OCI-M2 (cell line): ENCODE measurements at regions not wholly inside any gene's neighbourhood (a gene's known extent, or its start where the extent isn't known, plus 50 kb on each side); places are given as distances from the start of the nearest gene placed in this dataset.

Experiments used
- DNase-seq: peaks from one replicate; lab custom pipeline; 2025; ENCODE audit not compliant: unreplicated experiment; lab: John Stamatoyannopoulos, UW

DNA sequence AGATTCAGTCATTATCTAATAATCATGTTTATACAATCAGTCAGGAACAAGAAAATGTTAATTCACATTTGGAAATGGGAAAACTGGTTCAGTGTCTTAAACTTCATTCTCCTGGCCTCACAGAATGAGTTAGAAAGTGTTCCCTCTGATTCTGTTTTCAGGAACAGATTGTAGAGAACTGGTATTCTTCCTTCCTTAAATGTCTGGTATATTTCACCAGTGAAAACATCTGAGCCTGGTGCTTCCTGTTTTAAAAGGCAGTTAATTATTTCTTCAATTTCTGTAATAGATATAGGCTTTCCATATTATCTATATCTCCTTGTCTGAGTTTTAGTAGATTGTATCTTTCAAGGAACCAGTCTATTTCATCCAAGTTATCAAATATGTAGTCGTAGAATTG lies 97.1 kb upstream of the TMEM168 start:
- DNase-seq: no peak

DNA sequence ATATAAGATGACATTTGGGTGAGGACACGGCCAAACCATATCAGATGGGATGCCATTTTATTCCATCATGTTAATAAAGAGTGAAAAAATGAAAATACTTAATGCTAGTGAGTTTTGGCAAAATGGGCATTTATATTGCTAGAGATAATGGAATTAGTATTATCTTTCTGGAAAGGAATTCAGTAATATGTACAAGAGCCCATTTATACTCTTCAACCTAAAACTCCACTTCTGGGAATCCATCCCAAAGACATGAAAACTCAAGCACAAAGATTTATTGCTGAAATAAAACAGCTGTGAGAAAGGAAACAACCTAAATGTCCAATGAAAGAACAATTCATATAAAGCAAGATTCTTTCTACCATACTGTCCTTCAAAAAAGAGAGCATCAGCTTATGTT lies 96.0 kb upstream of the TMEM168 start:
- no peak for DNase-seq

DNA sequence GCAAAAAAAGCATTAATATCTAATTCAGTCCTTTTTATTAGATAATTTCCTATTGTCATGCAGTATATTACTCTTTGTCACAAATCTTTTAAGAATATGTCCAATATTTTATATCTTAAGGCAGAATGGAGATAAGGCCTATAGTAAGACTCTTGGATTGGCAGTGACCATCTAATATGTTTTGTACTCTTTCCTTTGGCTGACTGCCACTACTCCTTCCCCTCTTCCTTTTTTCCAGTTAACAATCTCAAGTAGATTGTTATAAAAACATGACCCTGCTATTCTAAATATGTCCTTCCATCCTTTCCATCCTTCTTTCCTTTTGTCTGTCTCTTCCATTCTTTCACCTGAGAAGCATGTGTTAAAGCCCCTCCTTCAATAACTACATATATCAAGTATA lies 92.8 kb upstream of the TMEM168 start:
- no peak for DNase-seq

DNA sequence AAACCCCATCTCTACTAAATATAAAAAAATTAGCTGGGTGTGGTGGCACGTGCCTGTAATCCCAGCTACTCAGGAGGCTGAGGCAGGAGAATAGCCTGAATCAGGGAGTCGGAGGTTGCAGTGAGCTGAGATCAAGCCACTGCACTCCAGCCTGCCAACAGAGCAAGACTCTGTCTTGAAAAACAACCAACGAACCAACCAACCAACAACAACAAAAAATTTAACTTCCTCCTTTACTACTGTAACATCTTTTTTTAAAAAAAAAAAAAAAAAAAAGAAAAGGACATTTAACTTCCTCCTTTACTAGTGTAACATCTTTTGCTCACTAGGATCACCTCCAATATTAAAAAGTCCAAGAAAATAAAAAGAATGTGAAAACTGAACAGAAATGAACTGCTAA lies 92.3 kb upstream of the TMEM168 start:
- no peak for DNase-seq

DNA sequence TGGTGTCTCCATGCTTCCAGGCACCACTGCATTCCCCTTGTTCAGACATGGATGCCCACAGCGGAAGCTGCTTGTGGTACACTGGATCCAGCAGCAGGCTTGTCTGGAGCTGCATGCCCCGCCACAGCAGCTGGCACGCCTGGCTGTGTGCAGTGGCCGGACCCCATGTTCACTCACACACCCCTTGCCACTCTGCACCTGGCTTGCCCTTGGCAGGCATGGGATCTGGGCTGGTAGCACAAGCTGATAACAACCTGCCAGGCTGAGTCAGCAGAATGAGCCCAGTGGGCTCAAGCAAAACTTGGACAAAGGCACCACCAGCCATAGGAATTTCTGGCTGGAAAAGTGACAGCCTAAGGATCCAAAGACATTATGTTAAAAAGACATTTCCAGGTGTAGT lies 91.8 kb upstream of the TMEM168 start:
- no peak for DNase-seq

DNA sequence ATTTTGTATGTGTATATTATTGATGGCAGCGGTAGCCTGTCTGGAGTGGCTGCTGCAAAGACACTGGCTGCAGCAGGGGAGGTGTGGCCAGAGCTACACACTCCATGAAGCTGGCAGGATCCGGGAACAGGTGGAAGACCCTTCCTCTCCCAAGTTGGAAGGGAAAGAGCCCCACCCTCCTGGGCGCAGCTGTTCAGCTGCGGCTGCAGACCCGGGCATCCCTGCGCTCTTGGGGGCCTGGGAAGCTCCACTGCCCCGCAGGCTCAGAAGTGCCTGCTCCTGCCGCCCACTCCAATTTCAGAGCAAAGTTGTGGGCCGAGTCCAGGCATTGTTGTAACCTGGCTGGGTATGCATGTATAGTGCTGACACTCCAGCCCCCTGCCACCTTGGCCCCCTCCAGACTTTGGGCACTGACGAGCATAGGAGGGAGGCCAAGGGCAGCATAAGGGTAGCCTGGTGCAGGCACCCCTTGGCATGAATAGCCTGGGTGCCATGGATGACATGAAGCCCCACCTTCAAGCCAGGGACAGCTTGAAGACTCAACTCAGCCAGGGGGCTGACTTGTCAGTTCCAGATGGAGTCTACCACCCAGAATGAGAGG lies 90.7 kb upstream of the TMEM168 start:
- no peak for DNase-seq

DNA sequence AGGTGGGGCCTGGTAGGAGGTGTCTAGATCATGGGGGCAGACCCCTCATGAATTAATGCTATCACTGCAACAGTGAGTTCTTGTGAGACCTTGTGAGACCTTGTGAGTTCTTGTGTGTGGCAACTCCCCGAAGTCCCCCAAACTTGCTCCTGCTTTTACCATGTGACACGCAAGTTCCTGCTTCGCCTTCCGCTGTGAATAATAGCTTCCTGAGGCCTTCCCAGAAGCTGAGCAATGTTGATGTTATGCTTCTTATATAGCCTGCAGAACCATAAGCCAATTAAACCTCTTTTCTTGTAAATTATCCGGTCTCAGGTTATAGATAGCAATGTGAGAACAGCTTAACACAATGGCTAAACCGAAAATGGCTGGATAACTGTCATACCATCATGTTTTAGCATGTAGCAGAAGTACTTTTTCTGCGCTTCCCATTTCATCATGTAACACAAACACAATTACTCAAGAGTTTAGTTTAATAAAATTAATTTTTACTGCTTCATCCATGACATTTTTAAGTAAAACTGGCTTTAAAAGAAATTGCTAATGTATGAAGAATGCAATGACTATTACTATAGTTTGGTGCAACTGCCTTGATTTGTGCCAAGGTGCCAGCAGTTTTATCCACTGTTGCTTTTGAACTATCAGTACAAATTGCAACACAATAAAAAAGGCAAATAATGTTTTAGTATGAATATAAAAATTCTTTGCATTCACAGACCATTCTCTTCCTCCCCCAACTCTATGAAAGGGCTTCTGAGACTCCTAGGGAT lies 87.7 kb upstream of the TMEM168 start:
- DNase-seq: no peak

DNA sequence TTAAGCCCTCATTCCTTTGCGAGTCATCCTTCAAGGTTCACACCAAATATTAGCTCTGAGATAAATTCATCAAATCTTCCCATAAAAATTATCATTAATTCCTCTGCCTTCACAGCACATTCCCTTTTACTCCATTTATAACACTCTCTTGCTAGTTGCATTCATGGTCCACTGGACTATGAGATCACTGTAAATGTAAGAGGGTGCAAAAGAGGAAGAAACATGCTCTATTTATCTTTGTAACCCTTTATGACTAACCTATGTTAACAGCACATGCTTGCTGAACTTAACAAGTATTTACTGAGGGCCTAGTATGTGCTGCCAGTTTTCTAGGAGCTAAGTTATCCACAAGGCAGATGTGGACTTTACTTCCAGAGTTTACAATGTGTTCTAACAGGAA lies 86.7 kb upstream of the TMEM168 start:
- no peak for DNase-seq

DNA sequence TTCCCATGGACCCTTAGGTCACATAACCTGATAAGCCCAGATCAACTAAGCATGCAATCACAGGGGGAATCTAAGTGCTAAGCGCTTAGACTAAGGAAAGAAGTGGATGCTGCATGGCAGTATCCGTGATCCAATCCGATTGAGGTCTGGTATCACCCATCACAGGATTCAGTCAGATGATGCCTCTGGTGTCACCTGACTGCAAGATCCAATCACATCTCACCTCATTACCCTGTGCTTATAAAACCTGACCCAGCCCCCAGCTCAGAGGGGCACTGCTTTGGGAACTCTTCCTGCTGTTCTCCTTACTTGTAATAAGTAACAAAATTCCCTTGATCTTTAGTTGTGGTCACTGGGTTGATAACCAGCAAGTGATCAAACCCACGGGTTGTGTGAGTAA lies 84.7 kb upstream of the TMEM168 start:
- no peak for DNase-seq

DNA sequence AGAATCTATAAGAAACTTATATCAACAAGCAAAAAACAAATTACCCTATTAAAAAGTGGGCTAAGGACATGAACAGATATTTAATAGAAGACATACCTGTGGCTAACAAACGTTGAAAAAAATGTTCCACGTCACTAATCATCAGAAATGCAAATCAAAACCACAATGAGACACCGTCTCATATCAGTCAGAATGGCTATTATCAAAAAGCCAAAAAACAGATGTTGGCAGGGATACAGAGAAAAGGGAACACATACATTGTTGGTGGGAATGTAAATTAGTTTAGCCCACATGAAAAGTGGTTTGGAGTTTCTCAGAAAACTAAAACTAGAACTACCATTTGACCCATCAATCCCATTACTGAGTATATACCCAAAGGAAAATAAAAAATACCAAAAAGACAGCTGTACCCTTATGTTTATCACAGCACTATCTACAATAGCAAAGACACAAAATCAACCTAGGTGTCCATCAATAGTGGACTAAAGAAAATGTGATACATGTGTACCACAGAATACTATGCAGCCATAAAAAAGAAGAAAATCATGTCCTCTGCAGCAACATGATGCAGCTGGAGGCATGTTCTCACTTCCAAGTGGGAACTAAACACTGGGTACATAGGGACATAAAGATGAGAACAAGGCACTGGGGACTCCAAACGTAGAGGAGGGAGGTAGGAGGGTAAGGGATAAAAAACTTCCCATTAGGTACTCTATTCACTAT lies 83.8 kb upstream of the TMEM168 start:
- no peak for DNase-seq

DNA sequence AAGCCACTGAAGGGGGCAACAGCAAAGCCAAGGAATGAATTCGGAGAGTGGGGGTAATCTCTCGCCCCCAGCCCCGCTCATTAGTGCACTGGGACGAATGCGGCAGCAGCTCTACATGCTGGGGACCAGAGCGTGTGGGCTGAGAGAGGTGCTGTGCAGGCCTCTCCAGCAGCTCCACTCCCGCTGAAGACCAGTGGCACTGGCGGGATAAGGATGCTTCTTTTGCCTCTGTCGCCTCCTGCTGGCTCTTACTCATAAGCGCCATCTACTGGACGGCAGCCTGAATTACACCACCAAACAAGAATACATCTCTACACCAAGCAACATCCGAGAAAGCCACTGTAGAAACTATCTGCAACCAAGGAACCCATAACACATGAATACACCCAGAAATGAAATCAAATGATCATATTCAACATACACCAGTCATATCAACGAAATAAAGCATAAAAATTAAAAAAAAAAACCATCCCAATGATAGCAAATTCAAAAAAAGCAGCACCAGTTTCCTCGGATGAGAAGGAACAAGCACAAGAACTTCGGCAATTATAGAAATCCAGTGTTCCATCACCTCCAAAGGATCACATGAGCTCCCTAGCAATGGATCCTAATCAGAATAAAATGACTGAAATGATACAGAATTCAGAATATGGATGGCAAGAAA lies 79.0 kb upstream of the TMEM168 start:
- no peak for DNase-seq

DNA sequence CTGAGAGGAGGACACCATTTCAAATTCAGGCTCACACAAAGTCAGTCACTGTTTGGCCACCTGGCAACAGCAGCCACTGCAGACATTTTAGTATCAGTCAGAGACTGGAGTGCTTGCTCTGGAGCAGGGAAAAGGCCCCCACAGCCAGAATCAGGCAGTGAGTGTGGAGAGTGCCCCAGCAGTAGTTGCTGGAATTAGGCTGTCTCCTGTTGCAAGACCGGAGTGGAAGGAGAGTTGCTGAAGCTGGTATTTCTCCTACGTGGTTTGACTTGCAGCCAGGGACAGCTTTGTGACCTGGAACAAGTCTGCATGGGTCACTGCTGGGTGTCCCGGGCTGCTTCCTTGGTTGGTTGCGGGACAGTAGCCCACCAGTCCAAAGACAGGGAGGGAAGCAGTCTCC lies 78.4 kb upstream of the TMEM168 start:
- DNase-seq: no peak

DNA sequence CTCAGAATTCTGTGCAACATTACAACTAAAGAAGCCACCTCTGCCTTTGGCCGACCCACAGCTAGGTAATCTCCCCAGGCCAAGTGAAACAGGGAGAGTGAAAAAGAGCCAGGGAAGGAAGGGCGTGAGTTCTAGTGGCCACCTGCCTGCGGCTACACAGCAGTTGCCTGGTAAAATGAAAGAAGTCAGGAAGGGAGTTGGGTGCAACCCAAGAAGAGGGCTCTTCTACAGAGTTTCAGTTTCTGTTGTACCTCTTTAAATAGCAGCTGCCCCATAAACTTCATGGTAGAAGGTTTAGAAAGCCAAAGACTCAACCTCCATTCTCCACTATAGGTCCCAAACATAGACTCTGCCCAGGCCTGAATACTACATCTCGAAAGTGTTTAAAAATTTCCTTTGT lies 76.2 kb upstream of the TMEM168 start:
- no peak for DNase-seq

DNA sequence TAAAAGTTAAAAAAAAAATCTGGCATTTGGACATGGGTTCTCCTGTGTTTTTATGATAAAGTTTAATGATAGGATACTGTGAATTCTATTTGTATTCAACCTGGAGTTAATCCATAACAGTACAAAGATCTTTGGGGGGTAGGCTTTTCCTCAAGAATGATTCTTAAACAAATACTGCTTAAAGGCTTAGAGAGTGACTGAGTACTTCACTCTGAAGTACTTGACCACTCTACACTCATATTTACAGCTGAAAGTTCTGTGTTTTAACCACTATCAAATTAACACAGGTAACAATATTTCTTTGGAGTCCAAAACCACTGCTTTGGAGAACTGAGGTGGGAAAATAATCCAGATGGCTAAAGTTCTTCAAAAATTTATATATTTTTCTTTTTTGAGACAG lies 74.2 kb upstream of the TMEM168 start:
- DNase-seq: no peak

DNA sequence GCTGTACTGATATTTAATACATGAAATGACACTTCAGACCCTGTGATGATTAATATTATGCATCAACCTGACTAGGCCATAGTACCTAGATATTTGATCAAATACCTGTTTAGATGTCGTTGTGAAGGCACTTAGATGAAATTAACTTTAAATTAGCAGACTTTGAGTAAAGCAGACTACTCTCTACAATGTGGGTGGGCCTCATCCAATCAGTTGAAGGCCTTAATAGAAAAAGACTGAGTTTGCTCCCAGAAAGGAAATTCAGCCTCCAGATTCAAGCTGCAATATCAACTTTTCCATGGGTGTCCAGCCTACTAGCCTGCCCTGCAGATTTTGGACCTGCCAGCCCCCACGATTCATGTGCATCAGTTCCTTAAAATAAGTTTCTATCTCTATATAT lies 68.6 kb upstream of the TMEM168 start:
- no peak for DNase-seq

DNA sequence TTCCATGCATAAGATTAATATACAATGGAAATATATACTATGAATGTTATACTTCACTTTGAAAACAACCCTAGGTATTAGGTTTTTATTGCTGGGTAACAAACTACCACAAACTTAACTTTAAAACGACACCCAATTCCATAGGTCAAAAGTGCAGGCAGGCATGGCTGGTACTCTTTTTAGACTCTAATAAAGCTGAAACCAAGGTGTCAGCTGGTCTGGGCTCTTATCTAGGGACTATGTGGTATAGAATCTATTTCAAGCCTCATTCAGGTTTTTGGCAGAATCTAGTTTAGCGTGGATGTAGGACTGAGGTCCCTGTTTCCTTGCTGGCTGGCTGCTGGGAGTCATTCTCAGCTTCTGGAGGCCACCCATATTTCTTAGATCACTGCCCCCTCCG lies 65.0 kb upstream of the TMEM168 start:
- DNase-seq: no peak

DNA sequence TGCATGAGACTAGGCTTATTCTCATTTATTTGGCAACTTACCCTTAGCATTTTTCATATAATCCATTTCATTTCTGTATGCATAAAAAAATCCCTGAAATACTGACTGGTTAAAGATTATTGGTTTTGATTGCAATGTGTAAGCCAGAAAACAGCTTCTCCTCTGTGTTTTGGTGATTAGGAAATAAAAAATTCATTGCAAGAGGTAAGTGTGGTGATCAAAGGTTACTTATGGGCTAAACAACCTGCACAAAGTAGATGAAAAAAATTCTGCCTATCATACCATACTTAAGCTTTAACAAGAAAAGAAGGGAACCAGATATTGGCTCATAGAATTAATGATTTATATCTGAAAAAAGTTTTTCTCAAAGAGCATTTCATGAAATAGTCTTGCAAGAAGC lies 64.0 kb upstream of the TMEM168 start:
- no peak for DNase-seq

DNA sequence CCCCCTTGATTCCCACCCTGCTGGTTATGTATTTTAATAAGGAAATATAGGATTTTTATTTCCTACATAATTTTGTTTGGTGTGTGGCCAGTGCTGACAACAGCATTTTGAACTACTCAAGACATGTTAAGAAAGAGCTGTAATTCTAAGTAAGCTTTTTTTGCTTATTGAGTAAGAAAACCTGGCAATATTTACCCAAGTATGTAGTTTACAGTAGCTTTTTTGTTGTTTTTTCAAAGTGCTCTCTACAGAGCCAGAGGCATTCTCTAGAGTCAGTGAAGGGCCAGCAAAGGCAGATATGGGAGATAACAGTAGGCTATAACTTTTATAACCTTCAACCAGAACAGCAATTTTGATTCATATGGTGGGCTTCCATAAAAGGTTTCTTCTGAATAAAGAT lies 63.2 kb upstream of the TMEM168 start:
- DNase-seq: no peak

DNA sequence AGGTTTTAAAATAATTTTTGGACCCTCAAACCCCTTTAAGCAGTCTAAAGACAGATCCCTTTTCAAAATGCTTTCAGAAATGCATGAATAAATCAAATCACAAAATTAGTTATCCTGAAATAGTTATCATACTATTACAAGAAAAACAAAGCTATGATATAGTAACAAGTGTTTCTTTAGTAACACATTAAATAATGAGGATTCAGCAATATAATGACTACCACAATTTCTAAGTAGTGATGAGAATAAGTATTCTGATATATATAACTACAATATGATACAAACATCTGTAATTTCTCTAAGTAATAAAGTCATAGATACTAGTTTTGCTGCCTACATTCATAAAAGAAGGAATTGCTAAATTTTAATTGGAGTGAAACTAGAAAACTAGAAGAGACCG lies 53.0 kb upstream of the TMEM168 start:
- DNase-seq: no peak
